ENCODE measurements at regions not wholly inside any gene's neighbourhood (a gene's known extent, or its start where the extent isn't known, plus 50 kb on each side); places are given as distances from the start of the nearest gene placed in this dataset.
"Not testable (repeated sequence)": the region's sequence is repeated elsewhere in the genome, so short reads cannot be mapped to it uniquely, and the experiment has no call there.

DNA sequence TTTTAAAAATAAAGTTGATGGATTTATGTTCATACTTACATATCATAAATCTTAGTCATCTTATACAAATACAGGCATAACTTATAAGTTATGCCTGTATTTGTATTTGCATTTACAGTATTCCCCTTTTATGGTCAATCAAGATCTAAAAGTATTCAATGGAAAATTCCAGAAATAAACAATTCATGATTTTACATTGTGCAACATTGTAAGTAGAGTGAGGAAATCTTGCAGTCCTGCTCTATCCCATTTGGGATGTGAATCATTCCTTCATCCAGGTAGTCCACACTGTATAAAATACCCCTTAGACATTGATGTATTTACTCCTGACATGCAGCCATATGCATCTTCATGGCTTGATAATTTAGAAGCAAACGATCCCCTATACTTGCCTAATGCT lies 795.3 kb downstream of the SLITRK1 start:
- Histone ChIP-seq H3K27ac (ENCODE audit: low read depth, low read length) (no peak overlapping the region), H3K4me1 (ENCODE audit: insufficient read depth, low read length) (no peaks in the 10 kb centered on the region), H3K4me3 (ENCODE audit: low read depth in 1 of 2, low read length in 2 of 2) (no peak overlapping the region), H3K36me3 (ENCODE audit: insufficient read depth, low read length) (no peaks in the 10 kb centered on the region), H3K9me3 (ENCODE audit: low read length) (no peaks in the 10 kb centered on the region), H3K27me3 (ENCODE audit: control insufficient read depth in 1 of 2, insufficient read depth in 2 of 2, low read length in 2 of 2) (no peaks in the 10 kb centered on the region), H3K9ac (ENCODE audit: low read length) (no peak overlapping the region)

DNA sequence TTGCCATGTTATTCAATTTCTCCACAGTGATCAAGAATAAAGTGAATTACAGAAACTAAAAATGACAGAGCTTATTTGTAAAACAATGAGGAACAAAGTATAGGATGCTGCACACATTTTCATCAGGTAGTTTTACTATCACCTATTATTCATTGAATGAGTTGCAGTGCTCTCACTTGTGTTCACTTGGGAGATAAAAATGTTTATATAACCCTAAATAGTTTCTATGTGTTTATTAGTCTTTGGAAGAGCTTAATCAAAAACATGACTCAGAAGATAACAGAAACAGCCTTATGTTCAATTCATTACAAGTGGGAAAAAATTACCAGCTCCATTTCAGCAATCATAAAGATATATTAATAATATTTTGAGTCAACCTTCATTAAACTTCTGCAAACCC lies 796.2 kb downstream of the SLITRK1 start:
- no peaks in the 10 kb centered on the region for H3K27me3 ChIP-seq (ENCODE audit: control insufficient read depth in 1 of 2, insufficient read depth in 2 of 2, low read length in 2 of 2)
- H3K36me3 ChIP-seq (ENCODE audit: insufficient read depth, low read length), result no peaks in the 10 kb centered on the region
- H3K4me3 ChIP-seq (ENCODE audit: low read depth in 1 of 2, low read length in 2 of 2), result no peak overlapping the region
- no peak overlapping the region for H3K27ac ChIP-seq (ENCODE audit: low read depth, low read length)
- H3K4me1 ChIP-seq (ENCODE audit: insufficient read depth, low read length), result no peaks in the 10 kb centered on the region
- no peak overlapping the region for H3K9ac ChIP-seq (ENCODE audit: low read length)
- H3K9me3 ChIP-seq (ENCODE audit: low read length), result no peaks in the 10 kb centered on the region

DNA sequence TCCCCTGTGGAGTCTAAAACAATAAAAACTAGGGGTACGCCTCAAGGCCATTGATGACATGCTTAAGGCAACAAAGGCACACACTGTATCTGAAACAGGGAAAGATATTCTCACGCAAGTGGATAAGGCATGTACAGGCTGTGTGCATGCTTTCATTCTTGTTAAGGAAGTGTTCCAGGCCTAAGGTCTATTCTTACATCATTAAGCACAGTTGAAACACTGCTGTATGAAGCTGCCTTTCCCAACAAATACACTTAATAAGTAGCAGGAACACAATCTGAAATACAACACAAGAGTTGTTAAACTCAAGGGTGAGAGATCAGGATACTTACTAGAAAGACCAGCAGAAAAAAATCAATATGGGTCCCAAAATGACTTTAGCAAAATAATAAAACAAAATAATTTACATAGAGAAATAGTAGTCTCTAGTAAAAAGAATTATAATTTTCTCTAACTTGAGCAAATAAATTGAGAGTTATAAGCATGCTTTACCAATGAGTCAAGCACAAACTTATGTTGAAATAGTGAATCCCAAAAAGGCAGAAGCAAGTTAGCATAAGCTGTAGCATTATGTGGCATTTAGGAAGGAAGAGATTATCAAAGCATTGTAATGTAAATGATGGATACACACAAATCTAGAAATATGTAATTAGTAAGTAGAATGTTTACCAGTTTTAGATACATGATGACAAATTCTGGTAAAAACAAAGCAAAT lies 796.9 kb downstream of the SLITRK1 start:
- Histone ChIP-seq H3K36me3 (ENCODE audit: insufficient read depth, low read length) (no peaks in the 10 kb centered on the region), H3K27me3 (ENCODE audit: control insufficient read depth in 1 of 2, insufficient read depth in 2 of 2, low read length in 2 of 2) (no peaks in the 10 kb centered on the region), H3K4me3 (ENCODE audit: low read depth in 1 of 2, low read length in 2 of 2) (no peak overlapping the region), H3K4me1 (ENCODE audit: insufficient read depth, low read length) (no peaks in the 10 kb centered on the region), H3K9ac (ENCODE audit: low read length) (no peak overlapping the region), H3K9me3 (ENCODE audit: low read length) (no peaks in the 10 kb centered on the region), H3K27ac (ENCODE audit: low read depth, low read length) (no peak overlapping the region)

DNA sequence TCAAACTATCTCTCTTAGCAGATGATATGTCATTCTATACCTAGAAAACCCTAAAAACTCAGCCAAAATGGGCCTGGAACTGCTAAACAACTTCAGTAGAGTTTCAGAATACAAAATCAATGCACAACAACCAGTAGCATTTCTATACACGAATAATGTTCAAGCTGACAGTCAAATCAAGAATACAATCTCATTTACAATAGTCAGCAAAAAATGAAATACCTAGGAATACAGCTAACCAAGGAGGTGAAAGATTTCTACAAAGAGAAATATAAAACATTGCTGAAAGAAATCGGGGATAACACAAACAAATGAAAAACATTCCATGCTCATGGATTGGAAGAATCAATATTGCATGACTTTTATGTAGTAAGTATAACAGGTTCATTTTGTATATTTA lies 804.8 kb downstream of the SLITRK1 start:
- H3K27ac ChIP-seq (ENCODE audit: low read depth, low read length), result no peak overlapping the region
- no peaks in the 10 kb centered on the region for H3K36me3 ChIP-seq (ENCODE audit: insufficient read depth, low read length)
- H3K4me1 ChIP-seq (ENCODE audit: insufficient read depth, low read length), result no peaks in the 10 kb centered on the region
- H3K9me3 ChIP-seq (ENCODE audit: low read length), result no peaks in the 10 kb centered on the region
- no peak overlapping the region for H3K4me3 ChIP-seq (ENCODE audit: low read depth in 1 of 2, low read length in 2 of 2)
- no peak overlapping the region for H3K9ac ChIP-seq (ENCODE audit: low read length)
- H3K27me3 ChIP-seq (ENCODE audit: control insufficient read depth in 1 of 2, insufficient read depth in 2 of 2, low read length in 2 of 2), result no peaks in the 10 kb centered on the region

DNA sequence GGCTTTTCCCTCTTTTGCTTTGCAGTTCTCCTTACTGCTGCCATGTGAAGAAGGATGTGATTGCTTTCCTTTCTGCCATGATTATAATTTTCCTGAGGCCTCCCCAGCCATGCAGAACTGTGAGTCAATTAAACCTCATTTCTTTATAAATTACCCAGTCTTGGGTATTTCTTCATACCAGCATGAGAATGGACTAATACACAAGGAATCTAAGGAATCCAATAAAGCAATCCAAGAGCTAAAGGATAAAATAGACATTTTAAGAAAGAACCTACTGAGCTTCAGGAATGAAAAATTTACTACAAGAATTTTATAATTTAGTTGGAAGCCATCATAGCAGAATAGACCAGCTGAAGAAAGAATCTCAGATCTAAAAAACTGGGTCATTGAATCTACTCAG lies 808.3 kb downstream of the SLITRK1 start:
- not testable (repeated sequence) for H3K9ac ChIP-seq (ENCODE audit: low read length); H3K27me3 ChIP-seq (ENCODE audit: control insufficient read depth in 1 of 2, insufficient read depth in 2 of 2, low read length in 2 of 2); H3K4me3 ChIP-seq (ENCODE audit: low read depth in 1 of 2, low read length in 2 of 2); H3K27ac ChIP-seq (ENCODE audit: low read depth, low read length); H3K4me1 ChIP-seq (ENCODE audit: insufficient read depth, low read length); H3K9me3 ChIP-seq (ENCODE audit: low read length); H3K36me3 ChIP-seq (ENCODE audit: insufficient read depth, low read length)

DNA sequence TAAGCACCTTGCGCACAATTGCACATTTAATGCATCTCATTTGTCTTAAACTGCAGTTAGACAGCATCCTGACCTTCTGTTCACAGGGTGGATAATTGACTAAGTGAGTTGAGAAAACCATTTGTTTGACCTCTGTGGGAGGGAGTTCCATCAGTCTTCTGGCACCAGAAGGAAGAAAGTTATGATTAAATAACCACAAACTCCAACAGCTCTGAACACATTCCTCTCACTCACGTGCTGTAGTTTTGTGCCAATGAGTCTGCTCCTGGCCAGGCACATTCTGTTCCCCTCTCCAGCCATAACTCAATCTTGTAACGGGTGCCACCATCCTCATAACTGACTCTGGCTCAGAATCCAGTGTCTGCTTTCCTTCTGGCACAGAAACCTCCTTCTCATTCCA lies 817.2 kb downstream of the SLITRK1 start:
- no peak overlapping the region for H3K27ac ChIP-seq (ENCODE audit: low read depth, low read length)
- H3K9ac ChIP-seq (ENCODE audit: low read length), result no peak overlapping the region
- H3K9me3 ChIP-seq (ENCODE audit: low read length), result no peaks in the 10 kb centered on the region
- H3K4me1 ChIP-seq (ENCODE audit: insufficient read depth, low read length), result peaks cover 9% of the 10 kb centered on the region
- no peak overlapping the region for H3K4me3 ChIP-seq (ENCODE audit: low read depth in 1 of 2, low read length in 2 of 2)
- no peaks in the 10 kb centered on the region for H3K27me3 ChIP-seq (ENCODE audit: control insufficient read depth in 1 of 2, insufficient read depth in 2 of 2, low read length in 2 of 2)
- no peaks in the 10 kb centered on the region for H3K36me3 ChIP-seq (ENCODE audit: insufficient read depth, low read length)

DNA sequence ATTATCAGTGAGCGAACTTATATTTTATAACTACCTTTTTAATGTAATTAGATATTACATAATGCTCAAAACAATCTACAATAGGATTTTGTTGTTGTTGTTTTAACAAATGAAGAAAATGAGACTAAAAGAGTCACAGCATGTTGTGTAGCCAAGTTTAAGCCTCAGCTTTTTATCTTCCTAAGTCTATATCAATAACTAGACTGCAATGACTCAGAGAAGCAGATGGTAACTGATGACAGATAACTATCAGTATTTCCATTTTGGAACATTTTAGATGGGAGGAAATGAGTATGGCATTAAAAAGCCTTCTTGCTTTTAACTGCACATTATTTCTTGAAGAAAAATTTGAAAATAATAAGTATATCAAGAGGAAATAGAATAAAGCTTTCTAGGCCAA lies 825.2 kb downstream of the SLITRK1 start:
- Histone ChIP-seq H3K9ac (ENCODE audit: low read length) (no peak overlapping the region), H3K36me3 (ENCODE audit: insufficient read depth, low read length) (no peaks in the 10 kb centered on the region), H3K4me1 (ENCODE audit: insufficient read depth, low read length) (peaks cover 4% of the 10 kb centered on the region), H3K27ac (ENCODE audit: low read depth, low read length) (no peak overlapping the region), H3K4me3 (ENCODE audit: low read depth in 1 of 2, low read length in 2 of 2) (no peak overlapping the region), H3K9me3 (ENCODE audit: low read length) (no peaks in the 10 kb centered on the region), H3K27me3 (ENCODE audit: control insufficient read depth in 1 of 2, insufficient read depth in 2 of 2, low read length in 2 of 2) (no peaks in the 10 kb centered on the region)

DNA sequence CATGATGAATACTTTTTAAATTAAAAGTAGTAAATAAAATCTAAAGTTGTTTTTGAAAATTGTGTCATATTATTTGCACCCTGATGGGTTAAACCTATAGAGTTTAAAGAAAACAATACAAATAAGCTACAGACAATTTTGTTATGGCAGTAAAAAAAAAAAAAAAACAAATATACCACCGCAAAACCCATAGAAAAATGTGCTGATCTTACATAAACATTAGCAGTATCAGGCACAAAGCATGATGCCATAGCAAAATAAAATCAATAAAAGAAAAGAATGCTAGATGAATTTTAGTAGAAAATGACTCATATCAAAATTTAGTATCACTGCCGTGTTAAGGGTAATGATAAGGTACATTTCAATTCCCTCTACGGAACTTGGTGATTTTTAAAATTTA lies 826.0 kb downstream of the SLITRK1 start:
- H3K27ac ChIP-seq (ENCODE audit: low read depth, low read length), result no peak overlapping the region
- no peak overlapping the region for H3K4me3 ChIP-seq (ENCODE audit: low read depth in 1 of 2, low read length in 2 of 2)
- H3K36me3 ChIP-seq (ENCODE audit: insufficient read depth, low read length), result no peaks in the 10 kb centered on the region
- H3K9ac ChIP-seq (ENCODE audit: low read length), result no peak overlapping the region
- no peaks in the 10 kb centered on the region for H3K9me3 ChIP-seq (ENCODE audit: low read length)
- H3K4me1 ChIP-seq (ENCODE audit: insufficient read depth, low read length), result no peaks in the 10 kb centered on the region
- no peaks in the 10 kb centered on the region for H3K27me3 ChIP-seq (ENCODE audit: control insufficient read depth in 1 of 2, insufficient read depth in 2 of 2, low read length in 2 of 2)

DNA sequence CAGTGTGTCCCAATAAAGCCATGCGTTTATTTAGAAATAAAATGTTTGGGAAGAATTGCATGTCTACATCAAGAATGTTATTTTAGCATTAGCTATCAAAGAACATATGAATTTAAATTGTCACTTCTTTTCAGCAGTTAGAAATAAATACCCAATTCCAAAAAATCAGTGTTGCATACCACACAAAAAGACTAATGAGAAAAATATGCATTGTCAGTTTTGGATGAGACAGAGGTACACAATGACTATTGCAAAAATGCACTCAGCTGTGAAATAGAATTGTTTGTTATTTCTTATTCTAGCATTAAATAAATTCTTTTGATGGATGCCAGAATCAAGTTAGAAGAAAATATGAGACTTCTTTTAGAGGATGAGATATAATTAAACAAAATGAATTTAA lies 833.9 kb downstream of the SLITRK1 start:
- no peaks in the 10 kb centered on the region for H3K27me3 ChIP-seq (ENCODE audit: control insufficient read depth in 1 of 2, insufficient read depth in 2 of 2, low read length in 2 of 2)

DNA sequence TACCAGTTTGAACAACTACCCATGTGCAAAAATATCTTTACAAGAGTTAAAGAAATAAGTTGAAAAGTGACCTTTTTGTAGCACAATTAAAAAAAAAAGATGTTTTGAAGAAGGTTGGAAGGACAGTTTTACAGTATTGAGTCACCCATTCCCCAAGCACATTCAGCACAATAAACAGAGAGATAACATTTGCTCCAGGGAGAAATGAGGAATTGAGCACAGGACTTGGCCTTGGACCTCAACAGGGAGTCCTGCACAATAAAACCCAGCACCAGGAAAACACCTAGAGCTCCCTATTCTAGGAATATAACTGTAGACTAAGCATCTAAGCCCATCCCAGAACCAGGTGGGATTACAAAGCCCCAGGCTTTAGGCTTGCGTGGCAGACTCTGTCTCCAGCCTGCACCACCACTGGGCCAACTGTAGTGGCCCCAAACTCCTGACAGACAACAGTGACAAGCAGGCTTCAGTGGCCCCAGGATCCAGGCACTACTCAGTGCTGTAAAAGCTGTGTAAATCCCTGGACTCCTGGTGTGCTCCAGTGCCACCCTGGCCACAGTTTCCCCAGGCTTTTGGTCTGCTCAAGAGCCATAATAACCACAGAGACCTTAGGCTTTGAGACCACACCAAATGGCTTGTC lies 857.2 kb downstream of the SLITRK1 start:
- H3K27me3 ChIP-seq (ENCODE audit: control insufficient read depth in 1 of 2, insufficient read depth in 2 of 2, low read length in 2 of 2), result no peaks in the 10 kb centered on the region
- no peaks in the 10 kb centered on the region for H3K4me1 ChIP-seq (ENCODE audit: insufficient read depth, low read length)
- H3K27ac ChIP-seq (ENCODE audit: low read depth, low read length), result no peak overlapping the region
- no peaks in the 10 kb centered on the region for H3K36me3 ChIP-seq (ENCODE audit: insufficient read depth, low read length)
- H3K4me3 ChIP-seq (ENCODE audit: low read depth in 1 of 2, low read length in 2 of 2), result no peak overlapping the region
- H3K9me3 ChIP-seq (ENCODE audit: low read length), result no peaks in the 10 kb centered on the region
- no peak overlapping the region for H3K9ac ChIP-seq (ENCODE audit: low read length)

More for the DNA sequence above, 833.9 kb downstream of the SLITRK1 start:
- Histone ChIP-seq H3K27ac (ENCODE audit: low read depth, low read length) (no peak overlapping the region), H3K4me3 (ENCODE audit: low read depth in 1 of 2, low read length in 2 of 2) (no peak overlapping the region), H3K9ac (ENCODE audit: low read length) (no peak overlapping the region), H3K4me1 (ENCODE audit: insufficient read depth, low read length) (no peaks in the 10 kb centered on the region), H3K9me3 (ENCODE audit: low read length) (no peaks in the 10 kb centered on the region), H3K36me3 (ENCODE audit: insufficient read depth, low read length) (no peaks in the 10 kb centered on the region)

DNA sequence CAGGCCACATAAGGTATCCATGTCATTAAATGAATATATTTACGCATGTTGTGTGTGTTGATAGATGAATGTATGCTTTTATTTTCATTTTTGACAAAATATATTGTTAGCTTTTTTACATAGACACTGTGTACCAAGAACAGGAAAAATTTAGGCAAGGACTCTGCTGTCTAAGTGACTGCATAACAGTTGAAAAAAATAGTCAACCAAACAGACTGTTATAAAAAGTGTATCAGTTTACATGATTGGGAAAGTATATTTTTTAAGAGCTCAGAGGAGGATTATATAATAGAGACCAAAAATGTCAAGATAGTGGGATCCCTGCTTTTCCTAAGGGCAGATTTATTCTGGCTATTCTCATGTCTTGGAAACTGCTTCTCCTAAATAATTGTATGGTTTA lies 858.0 kb downstream of the SLITRK1 start:
- no peaks in the 10 kb centered on the region for H3K36me3 ChIP-seq (ENCODE audit: insufficient read depth, low read length)
- H3K27me3 ChIP-seq (ENCODE audit: control insufficient read depth in 1 of 2, insufficient read depth in 2 of 2, low read length in 2 of 2), result no peaks in the 10 kb centered on the region
- H3K9ac ChIP-seq (ENCODE audit: low read length), result no peak overlapping the region
- no peaks in the 10 kb centered on the region for H3K4me1 ChIP-seq (ENCODE audit: insufficient read depth, low read length)
- H3K4me3 ChIP-seq (ENCODE audit: low read depth in 1 of 2, low read length in 2 of 2), result no peak overlapping the region
- no peaks in the 10 kb centered on the region for H3K9me3 ChIP-seq (ENCODE audit: low read length)
- H3K27ac ChIP-seq (ENCODE audit: low read depth, low read length), result no peak overlapping the region

DNA sequence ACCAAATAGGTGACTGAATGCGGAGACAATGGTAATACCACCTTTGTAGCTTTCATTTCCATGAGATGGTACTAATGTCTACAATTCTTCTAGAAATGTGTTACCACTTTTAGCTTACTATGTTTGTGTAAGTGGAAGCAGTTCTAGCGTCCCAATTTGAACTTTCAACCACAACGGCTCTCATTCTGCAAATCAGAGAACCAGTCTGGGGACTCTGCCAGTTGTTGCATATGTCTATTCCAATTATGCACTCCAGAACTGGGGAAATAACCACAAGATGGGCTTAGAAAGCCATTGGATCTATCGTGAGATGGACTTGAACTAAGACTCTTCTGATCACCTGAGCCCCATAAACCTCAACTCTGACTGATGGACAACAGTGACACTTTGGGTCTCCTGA lies 862.3 kb downstream of the SLITRK1 start:
- no peak overlapping the region for H3K9ac ChIP-seq (ENCODE audit: low read length)
- no peaks in the 10 kb centered on the region for H3K27me3 ChIP-seq (ENCODE audit: control insufficient read depth in 1 of 2, insufficient read depth in 2 of 2, low read length in 2 of 2)
- H3K9me3 ChIP-seq (ENCODE audit: low read length), result no peaks in the 10 kb centered on the region
- H3K4me1 ChIP-seq (ENCODE audit: insufficient read depth, low read length), result no peaks in the 10 kb centered on the region
- no peak overlapping the region for H3K27ac ChIP-seq (ENCODE audit: low read depth, low read length)
- H3K4me3 ChIP-seq (ENCODE audit: low read depth in 1 of 2, low read length in 2 of 2), result no peak overlapping the region
- no peaks in the 10 kb centered on the region for H3K36me3 ChIP-seq (ENCODE audit: insufficient read depth, low read length)

Measured in muscle layer of colon (tissue), 2 donors.